ENCODE measurements at regions not wholly inside any gene's neighbourhood (a gene's known extent, or its start where the extent isn't known, plus 50 kb on each side); places are given as distances from the start of the nearest gene placed in this dataset.

GRCh38 chr2:16330982-16331381 is 334.7 kb downstream of the CYRIA start:
- TF ChIP-seq CTCF (IDR thresholded peaks at IDR 0.05; ENCODE audit: low read depth, low read length) = no peak
- DNase-seq = no peak
- no peaks in the 10 kb centered on the region for H3K27me3 ChIP-seq (ENCODE audit: insufficient read depth, low read depth, severe bottlenecking)
- no peak overlapping the region for H3K27ac ChIP-seq
- H3K9me3 ChIP-seq (ENCODE audit: severe bottlenecking) = no peaks in the 10 kb centered on the region
- H3K4me3 ChIP-seq (ENCODE audit: low read depth, low read length) = no peak overlapping the region
- H3K36me3 ChIP-seq = no peaks in the 10 kb centered on the region

DNA sequence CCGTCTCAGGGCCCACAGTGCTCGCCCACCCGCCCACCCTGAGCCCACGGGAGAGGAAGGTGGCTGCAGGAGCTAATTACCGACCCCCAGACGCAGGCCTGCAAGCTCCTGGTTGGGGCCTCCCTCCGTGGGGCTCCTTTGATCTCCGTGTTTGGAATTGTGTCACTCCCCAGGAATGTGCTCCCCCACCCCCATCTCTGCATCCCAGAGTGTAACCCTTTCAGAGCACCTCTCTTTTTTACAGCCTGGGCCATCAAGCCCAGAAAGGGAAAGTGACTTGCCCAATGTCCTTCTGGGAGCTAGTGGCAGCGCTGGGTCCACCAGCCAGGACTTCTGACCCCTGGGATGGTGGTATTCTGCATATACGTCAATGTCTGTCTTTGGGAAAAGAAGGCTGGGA is 335.1 kb downstream of the CYRIA start:
- Histone ChIP-seq H3K36me3 (no peaks in the 10 kb centered on the region), H3K27ac (no peak overlapping the region), H3K9me3 (ENCODE audit: severe bottlenecking) (no peaks in the 10 kb centered on the region), H3K27me3 (ENCODE audit: insufficient read depth, low read depth, severe bottlenecking) (no peaks in the 10 kb centered on the region), H3K4me3 (ENCODE audit: low read depth, low read length) (no peak overlapping the region)
- no peak for TF ChIP-seq CTCF (IDR thresholded peaks at IDR 0.05; ENCODE audit: low read depth, low read length)
- DNase-seq = no peak

GRCh38 chr2:16330012-16330411 is 335.6 kb downstream of the CYRIA start:
- Histone ChIP-seq H3K27me3 (ENCODE audit: insufficient read depth, low read depth, severe bottlenecking) (no peaks in the 10 kb centered on the region), H3K9me3 (ENCODE audit: severe bottlenecking) (no peaks in the 10 kb centered on the region), H3K36me3 (no peaks in the 10 kb centered on the region), H3K4me3 (ENCODE audit: low read depth, low read length) (no peak overlapping the region), H3K27ac (no peak overlapping the region)
- no peak for DNase-seq
- no peak for TF ChIP-seq CTCF (IDR thresholded peaks at IDR 0.05; ENCODE audit: low read depth, low read length)

DNA sequence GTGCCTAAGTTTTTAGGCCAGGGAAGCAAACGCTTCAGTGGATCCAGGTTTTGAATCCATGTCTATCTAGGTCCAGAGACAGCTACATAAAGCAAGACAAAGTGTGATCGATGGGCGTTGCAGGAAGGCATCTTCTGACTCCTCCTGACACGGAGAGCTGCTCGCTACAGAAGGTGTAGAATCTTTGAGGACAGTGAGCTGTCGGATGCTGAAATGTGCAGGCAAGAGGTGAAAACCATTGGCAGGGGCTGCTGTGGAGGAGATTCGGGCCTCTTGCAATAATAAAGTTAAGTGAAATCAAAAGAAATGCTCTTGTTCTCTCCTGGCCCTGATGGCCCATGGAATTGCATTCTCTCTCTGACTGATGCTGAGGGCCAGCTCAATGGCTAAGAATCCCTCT is 336.2 kb downstream of the CYRIA start:
- H3K27ac ChIP-seq = no peak overlapping the region

GRCh38 chr2:16328521-16329190 is 337.0 kb downstream of the CYRIA start:
- no peaks in the 10 kb centered on the region for H3K36me3 ChIP-seq
- H3K9me3 ChIP-seq (ENCODE audit: severe bottlenecking) = no peaks in the 10 kb centered on the region
- H3K27me3 ChIP-seq (ENCODE audit: insufficient read depth, low read depth, severe bottlenecking) = no peaks in the 10 kb centered on the region
- DNase-seq = no peak
- no peak for TF ChIP-seq CTCF (IDR thresholded peaks at IDR 0.05; ENCODE audit: low read depth, low read length)
- no peak overlapping the region for H3K27ac ChIP-seq
- no peak overlapping the region for H3K4me3 ChIP-seq (ENCODE audit: low read depth, low read length)

More for the DNA sequence above, 336.2 kb downstream of the CYRIA start:
- no peaks in the 10 kb centered on the region for H3K36me3 ChIP-seq
- TF ChIP-seq CTCF (IDR thresholded peaks at IDR 0.05; ENCODE audit: low read depth, low read length) = no peak
- no peaks in the 10 kb centered on the region for H3K27me3 ChIP-seq (ENCODE audit: insufficient read depth, low read depth, severe bottlenecking)
- no peak for DNase-seq
- no peaks in the 10 kb centered on the region for H3K9me3 ChIP-seq (ENCODE audit: severe bottlenecking)
- no peak overlapping the region for H3K4me3 ChIP-seq (ENCODE audit: low read depth, low read length)

- Histone ChIP-seq H3K36me3 (no peaks in the 10 kb centered on the region), H3K9me3 (ENCODE audit: severe bottlenecking) (no peaks in the 10 kb centered on the region), H3K27me3 (ENCODE audit: insufficient read depth, low read depth, severe bottlenecking) (no peaks in the 10 kb centered on the region), H3K27ac (no peak overlapping the region), H3K4me3 (ENCODE audit: low read depth, low read length) (no peak overlapping the region)
- no peak for DNase-seq
- TF ChIP-seq CTCF (IDR thresholded peaks at IDR 0.05; ENCODE audit: low read depth, low read length) = no peak
These were observed 338.3 kb downstream of the CYRIA start for GRCh38 chr2:16327326-16327725.

Measured in WERI-Rb-1 (cell line).